ENCODE measurements at regions not wholly inside any gene's neighbourhood (a gene's known extent, or its start where the extent isn't known, plus 50 kb on each side); places are given as distances from the start of the nearest gene placed in this dataset.
"Not testable (repeated sequence)": the region's sequence is repeated elsewhere in the genome, so short reads cannot be mapped to it uniquely, and the experiment has no call there.

DNA sequence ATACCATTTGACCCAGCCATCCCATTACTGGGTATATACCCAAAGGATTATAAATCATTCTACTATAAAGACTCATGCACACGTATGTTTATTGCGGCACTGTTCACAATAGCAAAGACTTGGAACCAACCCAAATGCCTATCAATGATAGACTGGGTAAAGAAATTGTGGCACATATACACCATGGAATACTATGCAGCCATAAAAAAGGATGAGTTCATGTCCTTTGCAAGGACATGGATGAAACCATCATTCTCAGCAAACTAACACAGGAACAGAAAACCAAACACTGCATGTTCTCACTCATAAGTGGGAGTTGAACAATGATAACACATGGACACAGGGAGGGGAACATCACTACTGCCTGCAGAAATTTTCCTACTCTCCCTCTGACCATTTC, 90.0 kb downstream of the HLX start:
- TF ChIP-seq, protein P1, sequence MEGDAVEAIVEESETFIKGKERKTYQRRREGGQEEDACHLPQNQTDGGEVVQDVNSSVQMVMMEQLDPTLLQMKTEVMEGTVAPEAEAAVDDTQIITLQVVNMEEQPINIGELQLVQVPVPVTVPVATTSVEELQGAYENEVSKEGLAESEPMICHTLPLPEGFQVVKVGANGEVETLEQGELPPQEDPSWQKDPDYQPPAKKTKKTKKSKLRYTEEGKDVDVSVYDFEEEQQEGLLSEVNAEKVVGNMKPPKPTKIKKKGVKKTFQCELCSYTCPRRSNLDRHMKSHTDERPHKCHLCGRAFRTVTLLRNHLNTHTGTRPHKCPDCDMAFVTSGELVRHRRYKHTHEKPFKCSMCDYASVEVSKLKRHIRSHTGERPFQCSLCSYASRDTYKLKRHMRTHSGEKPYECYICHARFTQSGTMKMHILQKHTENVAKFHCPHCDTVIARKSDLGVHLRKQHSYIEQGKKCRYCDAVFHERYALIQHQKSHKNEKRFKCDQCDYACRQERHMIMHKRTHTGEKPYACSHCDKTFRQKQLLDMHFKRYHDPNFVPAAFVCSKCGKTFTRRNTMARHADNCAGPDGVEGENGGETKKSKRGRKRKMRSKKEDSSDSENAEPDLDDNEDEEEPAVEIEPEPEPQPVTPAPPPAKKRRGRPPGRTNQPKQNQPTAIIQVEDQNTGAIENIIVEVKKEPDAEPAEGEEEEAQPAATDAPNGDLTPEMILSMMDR (IDR thresholded peaks at IDR 0.05; ENCODE audit: insufficient read depth, low read depth, low read length) = not testable (repeated sequence)
- TF ChIP-seq EZH2 (IDR thresholded peaks at IDR 0.05; ENCODE audit: insufficient read depth, low read length) = not testable (repeated sequence)

Measured in astrocyte (in vitro differentiated cells and primary cell).